Fibroblast of skin of left biceps (primary cell): ENCODE measurements at regions not wholly inside any gene's neighbourhood (a gene's known extent, or its start where the extent isn't known, plus 50 kb on each side); places are given as distances from the start of the nearest gene placed in this dataset.
"Not testable (repeated sequence)": the region's sequence is repeated elsewhere in the genome, so short reads cannot be mapped to it uniquely, and the experiment has no call there.

ENCODE experiments used
- DNase-seq, 2 experiments: peaks; one replicate each; pipeline ENCODE4 v3.0.0-alpha.2; 2013; ENCODE audit warnings: low read depth in 2 of 2

DNA sequence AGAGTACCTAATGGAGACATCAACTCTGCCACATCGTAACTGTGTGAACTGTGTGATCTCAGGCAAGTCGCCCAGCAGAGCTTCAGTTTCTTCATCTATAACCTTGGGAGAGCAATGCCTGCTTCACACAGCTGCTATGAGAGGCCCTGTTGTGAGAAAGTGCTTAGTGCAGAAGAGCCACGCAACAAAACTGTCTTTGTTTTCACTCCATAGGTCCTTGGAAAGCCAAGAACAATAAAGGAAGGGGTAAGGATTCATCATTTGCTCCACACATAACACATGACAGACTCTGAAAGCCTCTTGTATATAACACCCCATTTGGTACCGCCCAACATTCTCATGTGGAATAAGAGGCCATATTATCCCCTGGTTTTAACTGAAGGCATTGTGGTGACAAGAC, 231.9 kb upstream of the ISX start:
- DNase-seq = no peak

DNA sequence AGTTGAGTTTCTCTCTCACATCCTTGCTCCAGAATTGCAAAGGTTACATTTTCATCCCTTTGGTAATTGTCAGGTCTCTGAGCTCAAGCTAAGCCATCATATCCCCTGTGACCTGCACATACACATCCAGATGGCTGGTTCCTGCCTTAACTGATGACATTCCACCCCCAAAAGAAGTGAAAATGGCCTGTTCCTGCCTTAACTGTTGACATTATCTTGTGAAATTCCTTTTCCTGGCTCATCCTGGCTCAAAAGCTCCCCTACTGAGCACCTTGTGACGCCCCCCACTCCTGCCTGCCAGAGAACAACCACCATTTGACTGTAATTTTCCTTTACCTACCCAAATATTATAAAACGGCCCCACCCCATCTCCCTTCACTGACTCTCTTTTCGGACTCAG, 231.4 kb upstream of the ISX start:
- not testable (repeated sequence) for DNase-seq

- peak; percentile 20 to 22 for DNase-seq
Observed at GRCh38 chr22:34841331-34841771, 224.6 kb upstream of the ISX start.

DNA sequence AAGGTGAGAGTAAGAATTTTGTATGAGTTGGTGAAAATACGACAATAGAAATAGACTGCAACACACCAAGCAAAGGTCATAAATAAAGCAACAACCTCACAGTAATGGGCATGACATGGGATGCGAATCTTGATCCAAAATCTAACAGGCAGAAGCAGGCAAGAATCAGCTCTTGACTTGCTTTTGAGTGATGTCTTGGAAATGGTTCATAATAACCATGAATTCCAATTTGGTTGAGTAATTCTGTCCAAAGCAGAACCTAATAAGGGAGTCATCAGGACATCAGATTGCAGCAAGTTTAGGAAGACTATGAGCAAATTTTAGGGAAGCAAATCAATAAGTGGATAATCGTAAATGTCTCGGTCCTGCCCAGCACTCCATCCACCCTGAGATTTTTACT, 224.0 kb upstream of the ISX start:
- no peak for DNase-seq

DNA sequence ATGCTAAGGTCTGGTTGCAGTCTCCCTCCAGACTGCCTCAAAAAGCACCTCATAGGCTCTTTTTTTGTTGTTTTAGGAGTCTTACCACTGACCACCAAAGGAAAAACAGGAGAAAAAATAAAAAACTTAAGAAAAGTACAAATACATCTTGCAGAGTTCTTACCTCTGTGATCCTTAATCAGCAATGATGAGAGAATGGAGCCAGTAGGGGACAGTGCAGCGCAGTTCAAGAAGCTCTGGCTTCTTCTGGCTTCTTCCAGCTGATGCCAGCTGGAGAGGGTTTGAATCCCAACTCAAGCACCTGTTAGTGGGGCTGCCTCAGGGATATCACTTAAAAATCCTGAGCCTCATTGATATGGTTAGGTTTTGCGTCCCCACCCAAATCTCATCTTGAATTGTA, 223.3 kb upstream of the ISX start:
- no peak for DNase-seq

DNA sequence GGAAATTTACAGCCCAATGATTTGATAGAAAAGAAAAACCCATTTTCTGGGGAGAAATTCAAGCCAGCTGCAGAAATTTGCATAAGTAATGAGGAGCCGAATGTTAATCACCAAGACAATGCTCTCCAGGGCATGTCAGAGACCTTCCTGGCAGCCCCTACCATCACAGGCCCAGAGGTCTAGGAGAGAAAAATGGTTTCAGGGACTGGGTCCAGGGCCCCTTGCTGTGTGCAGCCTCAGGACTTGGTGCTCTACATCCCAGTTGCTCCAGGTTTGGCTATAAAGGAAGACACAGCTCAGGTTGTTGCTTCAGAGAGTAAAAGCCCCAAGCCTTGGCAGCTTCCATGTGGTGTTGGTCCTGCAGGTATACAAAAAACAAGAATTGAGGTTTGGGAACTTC, 222.2 kb upstream of the ISX start:
- DNase-seq = not testable (repeated sequence)

GRCh38 chr22:34845391-34845790, 220.6 kb upstream of the ISX start:
- no peak for DNase-seq

GRCh38 chr22:34847072-34847471, 218.9 kb upstream of the ISX start:
- DNase-seq = no peak

DNA sequence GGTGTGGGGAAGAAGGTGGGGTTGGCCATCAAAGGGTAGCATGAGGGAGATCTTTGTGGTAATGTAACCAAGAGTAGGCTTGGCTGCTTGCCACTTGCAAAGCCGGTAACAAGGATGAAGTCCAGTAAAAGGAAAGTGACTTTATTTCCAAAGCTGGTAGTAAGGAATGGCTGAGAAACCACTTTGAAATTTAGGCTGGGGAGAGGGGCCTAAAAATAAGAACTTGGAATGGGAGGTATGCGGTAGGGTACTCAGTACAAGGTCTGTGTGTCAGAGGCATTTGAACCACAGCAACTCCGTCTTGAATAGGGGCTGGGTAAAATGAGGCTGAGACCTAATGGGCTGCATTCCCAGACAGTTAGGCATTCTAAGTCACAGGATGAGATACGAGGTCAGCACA, 216.0 kb upstream of the ISX start:
- DNase-seq = no peak

GRCh38 chr22:34851918-34852662, 213.9 kb upstream of the ISX start:
- no peak for DNase-seq

DNA sequence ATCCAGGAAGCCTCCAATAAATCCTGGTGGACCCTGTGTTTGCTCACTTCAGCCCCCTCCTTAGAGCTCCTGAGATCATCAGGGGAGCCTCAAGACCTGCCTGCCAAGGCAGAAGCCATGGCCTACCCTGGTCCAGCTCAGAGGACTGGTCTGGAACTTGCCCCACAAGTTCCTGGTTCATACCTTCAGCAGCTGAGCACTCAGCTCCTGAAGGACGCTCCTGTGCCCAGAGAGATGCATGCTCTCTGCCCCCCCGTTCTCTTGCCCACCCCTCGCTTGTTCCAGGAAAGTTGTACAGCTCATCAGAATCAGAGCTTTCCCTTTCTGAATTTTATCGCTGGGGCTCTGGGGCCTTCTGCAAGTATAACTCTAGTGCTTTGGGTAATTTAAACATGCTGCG, 210.5 kb upstream of the ISX start:
- DNase-seq = no peak

GRCh38 chr22:34858066-34858465, 207.9 kb upstream of the ISX start:
- no peak for DNase-seq

- no peak for DNase-seq
Observed at GRCh38 chr22:34861787-34862186, 204.2 kb upstream of the ISX start.

DNA sequence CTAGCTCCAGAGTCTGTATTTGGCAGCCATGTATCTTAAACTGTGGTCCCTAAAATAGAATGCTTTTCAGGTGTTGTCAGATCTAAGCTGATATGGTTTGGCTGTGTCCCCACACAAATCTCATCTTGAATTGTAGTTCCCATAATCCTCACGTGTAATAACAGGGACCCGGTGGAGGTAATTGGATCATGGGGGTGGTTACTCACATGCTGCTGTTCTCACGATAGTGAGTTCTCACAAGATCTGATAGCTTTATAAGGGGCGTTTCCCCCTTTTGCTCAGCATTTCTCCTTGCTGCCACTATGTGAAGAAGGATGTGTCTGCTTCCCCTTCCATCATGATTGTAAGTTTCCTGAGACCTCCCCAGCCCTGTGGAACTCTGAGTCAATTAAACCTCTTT, 199.9 kb upstream of the ISX start:
- no peak for DNase-seq

DNA sequence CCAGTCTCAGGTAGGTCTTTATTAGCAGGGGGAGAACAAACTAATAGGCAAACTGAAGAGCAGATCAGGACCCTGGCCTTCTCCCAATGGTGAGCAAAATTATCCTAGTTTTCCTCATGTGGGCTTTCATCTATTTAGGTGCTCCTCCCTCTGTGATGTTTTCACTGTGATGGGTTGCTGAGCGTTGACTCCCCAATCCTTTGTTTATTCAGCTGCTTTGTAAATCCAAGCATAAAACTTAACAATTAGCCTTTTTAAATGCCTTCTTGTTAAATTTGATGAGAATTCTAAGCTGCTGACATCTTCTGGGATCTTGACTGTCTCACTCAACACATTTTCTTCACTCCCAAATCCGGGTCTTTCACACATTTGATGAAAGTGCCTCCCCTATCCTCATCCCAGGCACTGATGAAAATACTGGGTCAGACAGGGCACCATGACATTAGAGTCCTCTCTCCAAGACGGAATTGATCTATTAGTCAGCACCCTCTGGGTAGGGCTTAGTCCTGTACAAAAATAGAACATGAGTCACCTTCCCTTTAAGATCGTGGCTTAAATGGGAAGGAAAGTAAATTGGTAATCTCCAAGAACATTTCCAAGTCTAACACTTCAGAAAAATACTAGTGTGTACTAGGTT, 199.3 kb upstream of the ISX start:
- DNase-seq = peak; percentile 33 to 42

DNA sequence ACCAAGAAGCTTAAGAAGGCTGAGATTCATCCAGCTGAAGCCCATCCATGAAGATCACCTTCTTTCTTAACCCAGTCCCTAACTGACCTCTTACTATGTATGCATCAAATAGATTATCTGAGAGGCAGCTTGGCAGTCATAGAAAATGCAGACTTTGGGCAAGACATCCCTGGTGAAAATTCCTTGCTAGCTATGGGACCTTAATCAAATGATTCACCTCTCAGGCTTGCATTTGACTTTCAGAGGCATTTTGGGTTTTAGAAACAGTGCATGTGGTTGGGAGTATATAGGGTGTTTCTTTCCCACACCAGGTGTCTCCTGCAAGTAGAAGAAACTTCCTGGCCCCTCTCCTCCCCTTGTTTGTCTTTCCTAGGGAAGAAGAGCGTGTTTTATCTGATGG, 188.5 kb upstream of the ISX start:
- DNase-seq = peak in 1 of 2 experiments; percentile 46

DNA sequence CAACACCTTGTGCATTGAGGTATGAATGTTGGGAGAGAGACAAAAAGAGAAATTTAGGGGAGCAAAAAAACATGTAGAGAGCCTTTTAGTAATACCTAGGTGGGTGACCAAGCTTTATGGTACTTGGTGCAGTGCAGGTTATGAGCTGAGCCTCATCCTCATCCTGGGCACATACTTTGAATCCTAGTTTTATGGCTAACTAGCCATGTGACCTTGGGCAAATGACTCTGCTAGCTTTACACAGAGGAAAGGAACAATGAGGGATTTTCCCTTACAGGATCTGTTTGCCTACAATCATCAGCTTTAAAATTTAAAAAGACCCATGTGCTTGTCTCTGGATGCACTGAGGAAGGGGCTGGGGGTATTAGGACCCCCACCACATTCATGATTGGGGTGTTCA, 187.8 kb upstream of the ISX start:
- DNase-seq = no peak

GRCh38 chr22:34879001-34879400, 187.0 kb upstream of the ISX start:
- peak; percentile 68 to 73 for DNase-seq

DNA sequence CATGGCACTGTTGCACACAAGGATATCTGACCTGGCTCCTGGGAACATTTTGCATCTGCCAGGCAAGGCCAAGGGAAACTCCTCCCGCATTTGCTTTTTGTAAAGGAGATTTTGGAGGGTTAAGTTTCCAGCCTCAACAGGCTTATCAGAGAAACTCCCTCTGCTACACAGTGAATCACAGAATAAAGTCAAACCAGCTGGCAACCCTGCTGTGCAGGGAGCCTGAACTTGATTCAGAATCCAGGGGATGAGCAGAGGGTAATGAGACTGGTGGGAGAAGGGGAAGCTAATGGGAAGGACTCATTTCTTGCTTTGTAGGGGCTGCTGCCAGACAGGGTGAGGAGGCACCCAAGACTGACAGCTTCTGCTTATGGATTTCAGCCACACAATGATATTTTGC, 185.3 kb upstream of the ISX start:
- DNase-seq = no peak

DNA sequence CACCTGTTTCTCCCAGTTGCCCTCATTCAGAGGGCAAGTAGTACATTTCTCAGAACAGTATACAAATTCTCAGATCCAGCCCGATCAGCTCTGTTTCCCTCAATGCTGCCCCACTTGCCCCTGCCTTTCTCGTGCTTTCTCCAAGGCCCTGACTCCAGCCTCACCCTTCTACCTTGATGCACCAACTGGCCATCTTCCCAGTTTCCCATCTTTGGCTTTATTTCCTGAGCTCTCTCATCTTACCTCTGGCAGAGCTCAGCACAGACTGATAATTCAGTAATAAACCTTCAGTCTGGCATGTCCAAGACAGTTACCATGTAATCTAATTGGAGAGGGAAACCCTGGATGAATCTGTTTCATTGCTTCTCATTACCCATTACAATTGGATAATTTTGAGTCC, 184.5 kb upstream of the ISX start:
- no peak for DNase-seq

DNA sequence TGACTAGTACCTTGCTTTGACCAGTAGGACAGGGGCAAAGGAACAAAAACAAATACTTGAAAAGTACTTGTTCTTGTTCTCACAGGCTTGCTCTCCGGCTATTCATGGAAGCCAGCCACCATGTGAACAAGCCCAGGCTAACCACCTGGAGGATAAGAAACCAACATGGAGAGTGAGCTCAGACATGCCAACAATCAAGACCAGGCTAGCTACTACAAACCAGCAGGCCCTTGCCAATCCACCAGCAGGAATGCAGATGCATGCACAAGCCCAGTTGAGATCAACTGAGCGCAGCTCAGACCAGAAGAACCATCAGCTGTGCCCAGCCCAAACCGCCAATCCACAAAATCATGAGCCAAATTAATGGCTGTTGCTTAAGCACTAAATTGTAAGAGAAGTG, 180.1 kb upstream of the ISX start:
- no peak for DNase-seq

DNA sequence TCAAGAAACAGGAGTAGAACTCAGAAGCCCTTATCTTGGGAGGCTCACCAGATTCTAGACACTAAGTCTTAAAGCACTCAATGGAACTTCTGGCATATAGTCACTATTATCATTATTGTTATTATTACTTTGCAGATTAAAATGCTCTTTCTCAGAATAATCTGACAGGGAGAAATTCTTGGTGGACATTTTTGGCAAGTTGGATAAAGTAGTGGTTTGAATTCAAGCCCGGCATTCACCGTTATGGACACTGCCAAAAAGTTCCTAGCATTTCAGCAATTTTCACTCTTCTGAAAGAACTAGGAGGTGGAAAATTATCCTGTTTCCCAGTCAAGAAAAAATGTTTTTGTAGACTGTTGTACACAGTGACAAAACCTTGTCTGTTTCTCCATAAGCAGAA, 179.6 kb upstream of the ISX start:
- peak in 1 of 2 experiments; percentile 47 for DNase-seq

GRCh38 chr22:34886812-34887211, 179.1 kb upstream of the ISX start:
- peak in 1 of 2 experiments; percentile 50 for DNase-seq

- no peak for DNase-seq
Observed at GRCh38 chr22:34897126-34897525, 168.8 kb upstream of the ISX start.
